ENCODE measurements at regions not wholly inside any gene's neighbourhood (a gene's known extent, or its start where the extent isn't known, plus 50 kb on each side); places are given as distances from the start of the nearest gene placed in this dataset.
"Not testable (repeated sequence)": the region's sequence is repeated elsewhere in the genome, so short reads cannot be mapped to it uniquely, and the experiment has no call there.

DNA sequence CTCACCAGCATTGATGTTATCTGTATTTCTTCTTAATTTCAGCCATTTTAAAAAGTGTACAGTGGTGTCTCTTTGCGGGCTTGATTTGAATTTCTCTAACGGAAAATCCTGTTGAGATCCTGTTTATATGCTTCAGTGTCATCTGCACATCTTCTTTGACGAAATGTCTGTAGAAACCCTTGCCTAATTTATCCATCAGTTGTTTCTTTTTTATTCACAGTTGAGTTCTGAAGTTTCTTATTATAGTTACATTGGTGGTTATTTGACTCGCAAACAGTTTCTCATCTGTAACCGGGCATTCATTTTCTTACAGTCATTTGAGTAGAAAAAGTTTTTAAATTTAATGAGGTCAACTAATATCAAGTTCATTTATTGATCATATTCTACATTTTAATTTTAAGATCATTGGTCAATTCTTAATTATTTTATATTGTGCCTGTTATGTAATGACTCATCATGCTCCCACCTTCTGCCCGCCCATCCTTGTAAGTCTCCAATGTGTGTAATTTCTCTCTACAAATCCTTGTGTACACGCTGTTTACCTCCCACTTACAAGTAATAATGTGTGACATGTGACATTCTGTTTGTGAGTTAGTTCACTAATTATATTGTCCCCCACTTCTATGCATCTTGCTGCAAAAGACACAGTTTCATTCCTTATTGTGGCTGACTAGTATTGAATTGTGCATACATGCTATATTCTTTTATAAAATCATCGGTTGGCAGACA is 1242.8 kb downstream of the TMEM121 start:
- DNase-seq (ENCODE audit: low spot score) = not testable (repeated sequence)

- not testable (repeated sequence) for DNase-seq (ENCODE audit: low spot score)
These were observed 1243.8 kb downstream of the TMEM121 start for GRCh38 chr14:106770158-106770672.

DNA sequence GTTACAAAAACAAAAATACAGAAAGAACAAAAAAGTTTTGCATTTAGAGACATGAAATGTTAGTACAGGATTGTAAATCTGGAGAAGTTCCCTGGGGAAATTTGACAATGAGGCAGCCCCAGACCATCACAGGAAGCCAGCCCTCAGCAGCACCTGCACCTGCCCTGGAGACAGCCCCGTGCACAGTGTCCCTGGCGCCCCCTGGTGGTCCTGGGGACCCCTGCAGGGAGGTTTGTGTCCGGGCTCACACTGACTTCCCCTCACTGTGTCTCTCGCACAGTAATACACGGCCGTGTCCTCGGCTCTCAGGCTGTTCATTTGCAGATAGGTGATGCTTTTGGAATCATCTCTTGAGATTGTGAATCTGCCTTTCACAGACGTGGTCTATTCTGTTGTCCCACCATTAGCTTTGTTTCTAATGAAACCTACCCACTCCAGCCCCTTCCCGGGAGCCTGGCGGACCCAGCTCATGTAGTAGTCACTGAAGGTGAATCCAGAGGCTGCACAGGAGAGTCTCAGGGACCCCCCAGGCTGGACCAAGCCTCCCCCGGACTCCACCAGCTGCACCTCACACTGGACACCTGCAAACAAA is 1248.6 kb downstream of the TMEM121 start:
- not testable (repeated sequence) for DNase-seq (ENCODE audit: low spot score)

- no peak for DNase-seq (ENCODE audit: low spot score)
These were observed 1250.1 kb downstream of the TMEM121 start for GRCh38 chr14:106776395-106776983.

DNA sequence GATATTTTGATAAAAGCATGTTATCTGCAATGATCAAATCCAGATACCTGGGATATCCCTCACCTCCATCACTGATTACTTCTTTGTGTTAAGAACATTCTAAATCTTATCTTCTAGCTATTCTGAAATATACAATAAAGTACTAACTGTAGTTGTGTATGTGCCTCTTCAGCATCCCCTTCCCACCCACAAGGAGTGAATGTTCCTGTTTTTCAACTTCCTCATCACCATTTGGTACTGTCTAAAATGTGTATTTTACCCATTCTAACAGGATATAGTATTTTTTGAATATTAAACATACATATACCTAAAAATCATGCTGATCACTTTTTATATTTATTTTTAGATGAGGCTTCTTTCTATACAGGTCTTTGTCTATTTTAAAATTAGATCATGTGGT is 1252.6 kb downstream of the TMEM121 start:
- no peak for DNase-seq (ENCODE audit: low spot score)

GRCh38 chr14:106786697-106787096 is 1260.3 kb downstream of the TMEM121 start:
- no peak for DNase-seq (ENCODE audit: low spot score)

DNA sequence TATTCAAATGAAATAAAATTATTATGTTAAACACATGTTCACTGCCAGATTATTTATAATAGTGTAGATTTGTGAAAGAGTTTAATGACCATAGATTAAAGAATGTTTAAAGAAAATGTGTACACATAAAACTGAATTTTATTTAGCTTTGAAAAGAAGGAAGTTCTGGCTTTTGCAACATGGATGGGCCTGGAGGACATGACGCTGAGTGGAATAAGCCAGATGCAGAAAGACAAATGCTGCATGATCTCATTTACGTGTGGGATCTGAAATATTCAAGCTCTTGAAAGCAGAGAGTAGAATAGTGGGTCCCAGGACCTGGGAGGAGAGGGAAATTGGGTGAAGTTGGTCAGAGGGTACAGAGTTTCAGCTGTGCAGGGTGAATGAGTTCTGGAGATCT is 1261.2 kb downstream of the TMEM121 start:
- no peak for DNase-seq (ENCODE audit: low spot score)

DNA sequence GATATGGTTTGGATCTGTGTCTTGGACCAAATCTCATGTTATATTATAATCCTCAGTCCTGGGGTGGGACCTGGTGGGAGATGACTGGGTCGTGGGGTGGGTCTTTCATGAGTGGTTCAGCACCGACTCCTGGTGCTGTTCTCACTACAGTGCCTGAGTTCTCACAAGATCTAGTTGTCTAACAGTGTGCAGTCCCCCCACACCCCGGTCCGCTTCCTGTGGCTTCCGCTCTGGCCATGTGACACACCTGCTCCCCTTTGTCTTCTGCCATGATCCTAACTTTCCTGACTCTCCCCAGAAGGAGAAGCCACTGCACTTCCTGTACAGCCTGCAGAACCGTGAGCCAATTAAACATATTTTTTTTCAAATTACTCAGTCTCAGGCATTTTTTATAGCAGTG is 1262.2 kb downstream of the TMEM121 start:
- no peak for DNase-seq (ENCODE audit: low spot score)

GRCh38 chr14:106789318-106789717 is 1262.9 kb downstream of the TMEM121 start:
- DNase-seq (ENCODE audit: low spot score) = no peak

- peak; percentile 5 for DNase-seq (ENCODE audit: low spot score)
These were observed 1264.0 kb downstream of the TMEM121 start for GRCh38 chr14:106790189-106791036.

- no peak for DNase-seq (ENCODE audit: low spot score)
These were observed 1266.2 kb downstream of the TMEM121 start for GRCh38 chr14:106792543-106792942.

- not testable (repeated sequence) for DNase-seq (ENCODE audit: low spot score)
These were observed 1271.8 kb downstream of the TMEM121 start for GRCh38 chr14:106798166-106798565.

- no peak for DNase-seq (ENCODE audit: low spot score)
These were observed 1276.3 kb downstream of the TMEM121 start for GRCh38 chr14:106802413-106803364.

DNA sequence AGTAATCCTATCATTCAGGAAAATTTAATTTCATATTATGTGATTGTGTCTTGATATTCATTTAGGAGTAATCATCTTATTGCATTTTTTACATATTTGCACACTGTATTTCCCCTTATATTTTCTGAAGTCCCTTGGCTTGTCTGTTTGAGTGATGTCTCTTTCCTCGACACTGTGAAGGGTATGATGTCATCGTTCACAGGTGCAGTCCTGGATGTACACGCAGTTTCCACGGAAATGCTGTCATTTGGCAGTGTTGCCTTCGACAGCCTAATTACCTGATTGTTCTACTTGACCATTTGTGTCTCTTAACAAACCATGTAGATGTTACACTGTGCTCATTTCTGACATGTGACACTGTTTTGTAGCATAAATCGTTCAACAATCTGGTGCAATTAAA is 1277.0 kb downstream of the TMEM121 start:
- DNase-seq (ENCODE audit: low spot score) = no peak

GRCh38 chr14:106807493-106807892 is 1281.1 kb downstream of the TMEM121 start:
- DNase-seq (ENCODE audit: low spot score) = no peak

DNA sequence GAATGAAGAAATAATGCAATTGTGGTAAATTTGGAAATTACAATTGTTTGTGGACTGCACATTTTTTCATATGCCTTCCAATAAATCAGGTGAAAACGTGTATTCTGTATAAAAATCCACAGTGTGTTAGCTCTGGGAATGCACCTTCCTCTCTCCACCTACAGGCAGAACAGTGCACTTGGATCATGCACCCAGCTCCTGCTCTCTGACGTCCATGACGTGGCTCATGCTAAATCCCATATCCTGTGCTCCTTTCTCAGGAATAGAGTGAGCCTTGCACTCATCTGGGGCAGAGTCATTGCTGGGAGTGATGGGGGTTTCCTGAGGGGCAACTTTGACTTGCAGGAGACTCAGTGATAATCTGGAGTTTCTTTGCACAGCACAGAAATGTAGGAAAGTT is 1282.1 kb downstream of the TMEM121 start:
- no peak for DNase-seq (ENCODE audit: low spot score)

DNA sequence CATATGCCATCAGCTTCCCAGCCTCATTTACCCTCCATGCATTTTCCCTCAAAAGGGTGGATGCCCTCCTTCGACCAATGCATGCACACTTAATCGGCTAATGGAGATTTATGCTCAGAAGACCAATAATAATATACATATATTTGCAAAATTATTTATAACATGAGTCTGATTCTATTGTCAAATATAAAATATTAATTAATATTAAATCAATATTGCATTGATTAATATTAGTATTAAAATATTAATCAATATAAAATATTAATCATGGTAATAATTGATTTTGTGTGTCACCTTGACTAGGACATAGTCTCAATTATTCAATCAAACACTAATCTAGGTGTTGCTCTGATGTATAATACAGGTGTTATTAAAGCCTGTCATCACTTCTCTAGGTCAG is 1282.5 kb downstream of the TMEM121 start:
- DNase-seq (ENCODE audit: low spot score) = no peak

DNA sequence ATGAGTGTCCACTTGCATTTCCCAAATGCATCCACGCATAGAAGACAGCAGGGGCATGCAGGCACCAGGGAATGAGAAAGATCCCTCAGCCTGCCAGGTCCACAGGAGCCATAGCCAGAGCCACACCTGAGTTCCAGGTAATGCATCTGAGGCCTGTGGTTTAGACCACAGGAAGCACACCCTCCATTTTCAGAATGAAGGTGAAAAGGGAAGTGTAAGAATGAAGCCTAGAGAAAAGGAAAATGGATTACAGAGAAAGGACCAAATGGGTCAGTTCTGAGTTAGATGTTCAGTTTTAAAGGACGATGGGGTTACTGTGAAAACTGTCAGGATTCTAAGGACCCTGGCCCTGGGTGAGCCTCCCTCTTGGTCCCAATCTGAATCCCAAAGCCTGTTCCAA is 1283.2 kb downstream of the TMEM121 start:
- no peak for DNase-seq (ENCODE audit: low spot score)

DNA sequence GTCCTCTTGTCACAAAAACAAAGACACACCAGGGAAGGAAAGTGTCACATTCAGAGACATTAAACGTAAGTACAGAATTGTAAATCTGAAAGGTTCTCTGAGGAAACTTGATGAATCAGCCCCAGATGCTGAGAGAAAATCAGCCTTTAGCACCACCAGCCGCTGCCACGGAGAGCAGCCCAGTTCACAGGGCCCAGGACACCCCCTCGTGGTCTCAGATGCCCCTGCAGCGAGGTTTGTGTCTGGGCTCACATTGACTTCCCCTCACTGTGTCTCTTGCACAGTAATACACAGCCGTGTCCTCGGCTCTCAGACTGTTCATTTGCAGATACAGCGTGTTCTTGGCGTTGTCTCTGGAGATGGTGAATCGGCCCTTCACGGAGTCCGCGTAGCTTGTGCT is 1283.8 kb downstream of the TMEM121 start:
- DNase-seq (ENCODE audit: low spot score) = not testable (repeated sequence)

GRCh38 chr14:106811162-106811561 is 1284.8 kb downstream of the TMEM121 start:
- no peak for DNase-seq (ENCODE audit: low spot score)
